ENCODE measurements at regions not wholly inside any gene's neighbourhood (a gene's known extent, or its start where the extent isn't known, plus 50 kb on each side); places are given as distances from the start of the nearest gene placed in this dataset.

- TF ChIP-seq CTCF (conservative IDR thresholded peaks at IDR 0.05; ENCODE audit: low read depth in 2 of 2) (no peak), JUNB (IDR thresholded peaks at IDR 0.05; ENCODE audit: unreplicated experiment) (no peak), STAT1 (IDR thresholded peaks at IDR 0.05; ENCODE audit: unreplicated experiment) (no peak), POLR2AphosphoS5 (IDR thresholded peaks at IDR 0.05; ENCODE audit: low read depth) (no peak), ZNF114 (CRISPR knock-in tag; IDR thresholded peaks at IDR 0.05) (no peak), NANOG (IDR thresholded peaks at IDR 0.05; ENCODE audit: borderline replicate concordance) (no peak), EZH2phosphoT487 (IDR thresholded peaks at IDR 0.05; ENCODE audit: unreplicated experiment) (no peak), REST (IDR thresholded peaks at IDR 0.05; ENCODE audit: unreplicated experiment) (no peak), EZH2 (IDR thresholded peaks at IDR 0.05; ENCODE audit: low read depth, unreplicated experiment) (no peak), CREB1 (CRISPR knock-in tag; IDR thresholded peaks at IDR 0.05; ENCODE audit: low read depth) (no peak)
Observed at GRCh38 chr11:127149410-127149809, 148.8 kb upstream of the KIRREL3 start (continued).

- Mint-ChIP-seq H3K4me1 (no peaks in the 10 kb centered on the region; the same call in 2 of the 3 replicates), H3K27ac (no peak overlapping the region), H3K27me3 (ENCODE audit: insufficient read depth, low read depth, poor library complexity) (peaks cover 7% of the 10 kb centered on the region), H3K4me3 (no peak overlapping the region), H3K36me3 (ENCODE audit: low read depth) (no peaks in the 10 kb centered on the region), H3K9me3 (no peaks in the 10 kb centered on the region; the same call in 2 of the 3 replicates)
- Histone ChIP-seq H3K4me3 (no peak overlapping the region), H3K27me3 (ENCODE audit: insufficient read depth) (no peaks in the 10 kb centered on the region), H3K9me2 (ENCODE audit: insufficient read depth) (peaks cover 5% of the 10 kb centered on the region; the same call in 1 of the 2 replicates), H3K4me2 (no peak overlapping the region), H4K20me1 (replicated peaks; ENCODE audit: insufficient read depth) (no peaks in the 10 kb centered on the region), H3F3A (replicated peaks; ENCODE audit: low read depth) (no peaks in the 10 kb centered on the region), H3K79me2 (replicated peaks; ENCODE audit: insufficient read depth) (no peaks in the 10 kb centered on the region), H2AFZ (no peak overlapping the region), H3K4me1 (ENCODE audit: insufficient read depth) (0 out of 2 replicates have a peak, but pooled peaks cover 5% of the 10 kb centered on the region), H3K27ac (ENCODE audit: low read depth) (no peak overlapping the region), H3K36me3 (ENCODE audit: insufficient read depth) (no peaks in the 10 kb centered on the region)
- ATAC-seq = peak; percentile 40; the same call in 2 of the 3 replicates
- DNase-seq (ENCODE audit: low spot score) = no peak
- TF ChIP-seq ZNF462 (CRISPR knock-in tag; IDR thresholded peaks at IDR 0.05) (no peak), EZH2 (IDR thresholded peaks at IDR 0.05; ENCODE audit: low read depth, unreplicated experiment) (no peak), ETS1 (IDR thresholded peaks at IDR 0.05) (no peak)
Observed at GRCh38 chr11:127143251-127143650, 142.7 kb upstream of the KIRREL3 start.

All from GM23338 (cell line).